GM12878 (cell line): ENCODE measurements at regions not wholly inside any gene's neighbourhood (a gene's known extent, or its start where the extent isn't known, plus 50 kb on each side); places are given as distances from the start of the nearest gene placed in this dataset.

Source experiments
- ATAC-seq: fragments of 200-7000 bp; cut with Tn5 transposase; 3 replicates; pipeline ENCODE4 v1.9.1; 2020; ENCODE audit warnings: mild to moderate bottlenecking, moderate library complexity
- BruUV-seq: library from RNA; stranded (reverse); fragments of 400-500 nt; replicated peaks from 2 replicates; lab custom pipeline; 2021; lab: Mats Ljungman, UMichigan
- CTCF ChIA-PET: fragments of 300-600 bp; sonication (Branson Sonifier 250); formaldehyde crosslinking; extraction: SDS; loops from one replicate; lab custom pipeline; 2021; ENCODE audit warnings: inconsistent platforms; lab: Yijun Ruan, JAX
- POLR2A ChIA-PET: fragments of 350-600 bp; formaldehyde crosslinking; extraction: SDS; loops from one replicate; lab custom pipeline; 2021; ENCODE audit warnings: inconsistent platforms; lab: Charles Lee
- RAD21 ChIA-PET: fragments of 300-600 bp; sonication (Branson Sonifier 250); formaldehyde crosslinking; loops from one replicate; lab custom pipeline; 2023; ENCODE audit warnings: antibody characterized with exemption; ENCODE audit not compliant: unreplicated experiment; lab: Charles Lee
- SMC1A ChIA-PET: fragments of 300-600 bp; sonication (Branson Sonifier 250); formaldehyde crosslinking; loops from one replicate; lab custom pipeline; 2023; ENCODE audit not compliant: unreplicated experiment, uncharacterized antibody; lab: Charles Lee
- DNase-seq: peaks from one replicate; pipeline ENCODE4 v3.0.0-alpha.2; 2011; ENCODE audit warnings: low read depth, low spot score
- FAIRE-seq: peaks from 3 replicates; lab custom pipeline; 2011; peaks lifted over from hg19 to GRCh38; lab: Jason Lieb, UNC
- H2AFZ ChIP-seq: 2 replicates; pipeline ENCODE4 v1.6.0; 2011; ENCODE audit warnings: low read depth, low read length, control low read depth; ENCODE audit not compliant: control insufficient read depth
- H3K27ac ChIP-seq: 2 replicates; pipeline ENCODE4 v1.5.1; 2011; ENCODE audit warnings: control low read depth; ENCODE audit not compliant: control insufficient read depth, insufficient read depth
- H3K27me3 ChIP-seq, 2 experiments: replicated peaks in 1 of 2; 2 replicates each; pipeline versions ENCODE4 v1.6.0 to v1.6.1; 2011; ENCODE audit warnings: low read length in 1 of 2; ENCODE audit not compliant: control insufficient read depth in 2 of 2, insufficient read depth in 2 of 2
- H3K36me3 ChIP-seq, 2 experiments: 2 replicates each; pipeline ENCODE4 v1.5.1; 2011; ENCODE audit warnings: low read length in 1 of 2; ENCODE audit not compliant: control insufficient read depth in 2 of 2, insufficient read depth in 2 of 2
- H3K4me1 ChIP-seq: 2 replicates; pipeline ENCODE4 v1.6.1; 2011; ENCODE audit warnings: mild to moderate bottlenecking, low read length, moderate library complexity, mixed read lengths; ENCODE audit not compliant: control insufficient read depth, insufficient read depth
- H3K4me2 ChIP-seq: 2 replicates; pipeline ENCODE4 v1.6.0; 2011; ENCODE audit warnings: control low read depth; ENCODE audit not compliant: control insufficient read depth, insufficient read depth
- H3K4me3 ChIP-seq: fragments of 200-600 bp; sonication (generic); 2 replicates; pipeline ENCODE4 v1.5.1; 2016
- H3K79me2 ChIP-seq: 2 replicates; pipeline ENCODE4 v1.6.0; 2011; ENCODE audit warnings: low read length; ENCODE audit not compliant: control insufficient read depth, insufficient read depth
- H3K9ac ChIP-seq: 2 replicates; pipeline ENCODE4 v1.8.0; 2011; ENCODE audit warnings: low read length, control low read depth, mixed read lengths; ENCODE audit not compliant: control insufficient read depth, insufficient read depth
- H3K9me3 ChIP-seq: replicated peaks from 3 replicates; pipeline ENCODE4 v1.5.1; 2011; ENCODE audit warnings: mild to moderate bottlenecking, low read length; ENCODE audit not compliant: control insufficient read depth, insufficient read depth
- H4K20me1 ChIP-seq: 2 replicates; pipeline ENCODE4 v1.6.0; 2011; ENCODE audit not compliant: control insufficient read depth, insufficient read depth
- BRCA1 ChIP-seq: IDR thresholded peaks from 2 replicates; pipeline ENCODE4 v1.6.1; 2011; ENCODE audit warnings: low read depth, low read length, improper control_type of control experiment
- CBX3 ChIP-seq: fragments of 200-600 bp; sonication (generic); IDR thresholded peaks from 2 replicates; pipeline ENCODE4 v1.6.1; 2016; ENCODE audit warnings: low read depth, borderline replicate concordance
- CHD4 ChIP-seq: fragments of 200-600 bp; sonication (generic); IDR thresholded peaks from 2 replicates; pipeline ENCODE4 v1.6.1; 2016; ENCODE audit warnings: mild to moderate bottlenecking
- HCFC1 ChIP-seq: fragments of 150-350 bp; IDR thresholded peaks from 2 replicates; pipeline ENCODE4 v1.6.1; 2014; ENCODE audit warnings: low read length
- HDGF ChIP-seq: fragments of 450-650 bp; IDR thresholded peaks from 2 replicates; pipeline ENCODE4 v1.6.1; 2016; ENCODE audit warnings: antibody characterized with exemption
- IKZF1 ChIP-seq: fragments of 450-650 bp; conservative IDR thresholded peaks from 2 replicates; pipeline ENCODE4 v1.6.1; 2017; ENCODE audit warnings: antibody characterized with exemption, mild to moderate bottlenecking
- IRF3 ChIP-seq: fragments of 450-650 bp; IDR thresholded peaks from 2 replicates; pipeline ENCODE4 v1.6.1; 2014; ENCODE audit warnings: mild to moderate bottlenecking
- MLLT1 ChIP-seq: fragments of 450-650 bp; IDR thresholded peaks from 2 replicates; pipeline ENCODE4 v1.6.1; 2016; ENCODE audit warnings: mild to moderate bottlenecking
- NR2C2 ChIP-seq: IDR thresholded peaks from 2 replicates; pipeline ENCODE4 v1.6.1; 2011; ENCODE audit warnings: borderline replicate concordance, low read depth; ENCODE audit not compliant: control insufficient read depth, insufficient read length
- PBX3 ChIP-seq: IDR thresholded peaks from 2 replicates; pipeline ENCODE4 v1.6.1; 2011; ENCODE audit warnings: mild to moderate bottlenecking, low read depth, low read length, moderate library complexity; ENCODE audit not compliant: insufficient replicate concordance
- RBBP5 ChIP-seq: fragments of 200-600 bp; sonication (generic); conservative IDR thresholded peaks from 2 replicates; pipeline ENCODE4 v1.6.1; 2016
- TCF3 ChIP-seq: IDR thresholded peaks from 2 replicates; pipeline ENCODE4 v1.6.1; 2012; ENCODE audit warnings: low read depth, mild to moderate bottlenecking, low read length, borderline replicate concordance; ENCODE audit not compliant: insufficient read depth
- ZBED1 ChIP-seq: IDR thresholded peaks from 2 replicates; pipeline ENCODE4 v1.6.1; 2016; ENCODE audit warnings: borderline replicate concordance
- ZBTB4 ChIP-seq: fragments of 450-650 bp; formaldehyde crosslinking; IDR thresholded peaks from 2 replicates; pipeline ENCODE4 v1.4.0; 2022; ENCODE audit warnings: mild to moderate bottlenecking, moderate library complexity
- ZNF217 ChIP-seq: fragments of 450-650 bp; IDR thresholded peaks from 2 replicates; pipeline ENCODE4 v1.6.1; 2017; ENCODE audit warnings: antibody characterized with exemption, mild to moderate bottlenecking
- ZSCAN29 ChIP-seq: fragments of 450-650 bp; IDR thresholded peaks from 2 replicates; pipeline ENCODE4 v1.6.1; 2017; ENCODE audit warnings: mild to moderate bottlenecking, moderate library complexity
- WGBS: methylation state at CpG from one replicate; pipeline ENCODE4 v1.1.6; 2016; ENCODE audit warnings: low lambda C conversion rate; ENCODE audit not compliant: insufficient replicate concordance, insufficient coverage; ENCODE audit errors: missing lambda C conversion rate; 5-methylcytosine and 5-hydroxymethylcytosine counted together
- in situ Hi-C: fragments of 300-500 bp; cut with MboI; formaldehyde crosslinking; loops from 9 replicates; pipeline ENCODE4 v1.14.3; 2018; ENCODE audit warnings: mixed read lengths
- intact Hi-C: fragments of 100-400 bp; cut with micrococcal nuclease; formaldehyde crosslinking; loops from one replicate; pipeline ENCODE4 v1.14.2; 2022; ENCODE audit not compliant: unreplicated experiment

- H3K79me2 ChIP-seq: no peaks in the 10 kb centered on the region
- WGBS: 24% methylated on average over 5 of the region's 5 CpGs
- no peak for FAIRE-seq
- ATAC-seq: no peak
- H4K20me1 ChIP-seq: no peaks in the 10 kb centered on the region
- no peaks in the 10 kb centered on the region for H3K4me1 ChIP-seq
- no TSS peak for BruUV-seq
- SMC1A ChIA-PET: interaction anchor here (1.5 kb wide), 1 partner anchor 17 kb away, joined by 3 read pairs; no protein-coding TSS in a partner anchor
- no peak overlapping the region for H2AFZ ChIP-seq
- no peaks in the 10 kb centered on the region for H3K27me3 ChIP-seq
- no peaks in the 10 kb centered on the region for H3K9me3 ChIP-seq
- CTCF ChIA-PET: no interaction called here
- no peak overlapping the region for H3K4me3 ChIP-seq
- no peak overlapping the region for H3K4me2 ChIP-seq
- in situ Hi-C loops (no loop called here), intact Hi-C loops (no loop called here)
- no peak overlapping the region for H3K27ac ChIP-seq
- H3K9ac ChIP-seq: no peak overlapping the region
- no peak for TF ChIP-seq ZBED1
- TF ChIP-seq HCFC1: no peak
- TF ChIP-seq IRF3: no peak
- TF ChIP-seq BRCA1: no peak
- TF ChIP-seq ZSCAN29: no peak
- no peak for TF ChIP-seq CHD4
- no peak for TF ChIP-seq RBBP5
- no peak for TF ChIP-seq HDGF
- TF ChIP-seq PBX3: no peak
- TF ChIP-seq IKZF1: no peak
- no peak for TF ChIP-seq ZBTB4 (CRISPR knock-in tag)
- TF ChIP-seq CBX3: no peak
- TF ChIP-seq NR2C2: no peak
- no peak for TF ChIP-seq ZNF217
- no peak for TF ChIP-seq MLLT1
- no peak for TF ChIP-seq TCF3
- H3K36me3 ChIP-seq: no peaks in the 10 kb centered on the region
- RAD21 ChIA-PET: no interaction called here
- DNase-seq: no peak
- POLR2A ChIA-PET: no interaction called here
These were observed 236.9 kb upstream of the PPARGC1A start for GRCh38 chr4:24126776-24127175.
